DOHH2 (cell line): ENCODE measurements at regions not wholly inside any gene's neighbourhood (a gene's known extent, or its start where the extent isn't known, plus 50 kb on each side); places are given as distances from the start of the nearest gene placed in this dataset.

Experiments
- H3F3A ChIP-seq: fragments of 200-600 bp; sonication (generic), shearing (Covaris generic); 2 replicates; pipeline ENCODE4 v1.6.0; 2016; ENCODE audit warnings: antibody characterized with exemption, mild to moderate bottlenecking; ENCODE audit not compliant: control insufficient read depth, insufficient read depth
- H3K27ac ChIP-seq: fragments of 200-600 bp; sonication (generic); 2 replicates; pipeline ENCODE4 v1.5.1; 2014; ENCODE audit warnings: low read depth, mild to moderate bottlenecking, low read length, moderate library complexity
- H3K27me3 ChIP-seq: fragments of 200-600 bp; sonication (generic); 2 replicates; pipeline ENCODE4 v1.6.1; 2014; ENCODE audit warnings: mild to moderate bottlenecking, low read length, mixed read lengths; ENCODE audit not compliant: control insufficient read depth
- H3K36me3 ChIP-seq: fragments of 200-600 bp; sonication (generic); 2 replicates; pipeline ENCODE4 v1.6.1; 2014; ENCODE audit warnings: mild to moderate bottlenecking, low read length, moderate library complexity, mixed read lengths; ENCODE audit not compliant: control insufficient read depth
- H3K4me1 ChIP-seq: fragments of 200-600 bp; sonication (generic); 2 replicates; pipeline ENCODE4 v1.6.1; 2014; ENCODE audit warnings: mild to moderate bottlenecking, low read length, mixed read lengths; ENCODE audit not compliant: control insufficient read depth
- H3K4me2 ChIP-seq: fragments of 200-600 bp; sonication (generic); 2 replicates; pipeline ENCODE4 v1.6.0; 2014; ENCODE audit warnings: mild to moderate bottlenecking, low read length, moderate library complexity
- H3K4me3 ChIP-seq: fragments of 200-600 bp; sonication (generic); 2 replicates; pipeline ENCODE4 v1.5.1; 2014; ENCODE audit warnings: mild to moderate bottlenecking, low read length, mixed read lengths
- H3K79me2 ChIP-seq: fragments of 200-600 bp; sonication (generic); 2 replicates; pipeline ENCODE4 v1.6.1; 2014; ENCODE audit warnings: mild to moderate bottlenecking, low read length, mixed read lengths; ENCODE audit not compliant: control insufficient read depth
- H3K9me2 ChIP-seq: fragments of 200-600 bp; sonication (generic); replicated peaks from 2 replicates; pipeline ENCODE4 v1.6.1; 2014; ENCODE audit warnings: mild to moderate bottlenecking, low read length, mixed read lengths; ENCODE audit not compliant: control insufficient read depth
- H3K9me3 ChIP-seq: fragments of 200-600 bp; sonication (generic); 2 replicates; pipeline ENCODE4 v1.6.1; 2014; ENCODE audit warnings: antibody characterized with exemption, low read length, mixed read lengths; ENCODE audit not compliant: control insufficient read depth, insufficient read depth
- H4K20me1 ChIP-seq: fragments of 200-600 bp; sonication (generic); 2 replicates; pipeline ENCODE4 v1.6.0; 2014; ENCODE audit warnings: low read depth, mild to moderate bottlenecking, antibody characterized with exemption, low read length, moderate library complexity; ENCODE audit not compliant: control insufficient read depth, insufficient read depth
- CTCF ChIP-seq: fragments of 200-600 bp; sonication (generic); IDR thresholded peaks from one replicate; pipeline ENCODE4 v1.5.1; 2014; ENCODE audit warnings: antibody characterized with exemption, mild to moderate bottlenecking, low read depth, low read length; ENCODE audit not compliant: poor library complexity, severe bottlenecking
- EZH2phosphoT487 ChIP-seq: fragments of 200-600 bp; sonication (generic); IDR thresholded peaks from 2 replicates; pipeline ENCODE4 v1.6.1; 2017; ENCODE audit warnings: borderline replicate concordance, mild to moderate bottlenecking, antibody characterized with exemption, low read length, moderate library complexity, mixed read lengths

- Histone ChIP-seq H3K4me3 (no peak overlapping the region), H3K4me2 (no peak overlapping the region), H3K27me3 (0 out of 2 replicates have a peak, but pooled peaks cover 2% of the 10 kb centered on the region), H3K9me2 (no peaks in the 10 kb centered on the region), H4K20me1 (no peaks in the 10 kb centered on the region), H3K4me1 (no peaks in the 10 kb centered on the region), H3K9me3 (no peaks in the 10 kb centered on the region), H3K36me3 (no peaks in the 10 kb centered on the region), H3K79me2 (no peaks in the 10 kb centered on the region), H3F3A (no peaks in the 10 kb centered on the region), H3K27ac (no peak overlapping the region)
- TF ChIP-seq CTCF (no peak), EZH2phosphoT487 (no peak)
Measured at GRCh38 chr11:57111619-57112018, 70.1 kb upstream of the LRRC55 start.

- Histone ChIP-seq H4K20me1 (no peaks in the 10 kb centered on the region), H3K9me3 (no peaks in the 10 kb centered on the region), H3K4me2 (no peak overlapping the region), H3K4me1 (no peaks in the 10 kb centered on the region), H3K36me3 (no peaks in the 10 kb centered on the region), H3K27me3 (0 out of 2 replicates have a peak, but pooled peaks cover 1% of the 10 kb centered on the region), H3K27ac (no peak overlapping the region), H3K9me2 (no peaks in the 10 kb centered on the region), H3K4me3 (no peak overlapping the region), H3F3A (no peaks in the 10 kb centered on the region), H3K79me2 (no peaks in the 10 kb centered on the region)
- TF ChIP-seq CTCF (peak; percentile 68), EZH2phosphoT487 (no peak)
Measured at GRCh38 chr11:57116654-57117053, 65.1 kb upstream of the LRRC55 start.

- Histone ChIP-seq H3K27me3 (peaks cover 13% of the 10 kb centered on the region; the same call in 1 of the 2 replicates), H3K4me1 (no peaks in the 10 kb centered on the region), H3K79me2 (no peaks in the 10 kb centered on the region), H3F3A (no peaks in the 10 kb centered on the region), H3K36me3 (no peaks in the 10 kb centered on the region), H3K4me3 (no peak overlapping the region), H3K4me2 (no peak overlapping the region), H3K27ac (no peak overlapping the region), H3K9me3 (no peaks in the 10 kb centered on the region), H3K9me2 (no peaks in the 10 kb centered on the region), H4K20me1 (no peaks in the 10 kb centered on the region)
- no peak for TF ChIP-seq CTCF
Measured at GRCh38 chr11:57120192-57120965, 61.4 kb upstream of the LRRC55 start.
